HG02588 (cell line): ENCODE measurements at regions not wholly inside any gene's neighbourhood (a gene's known extent, or its start where the extent isn't known, plus 50 kb on each side); places are given as distances from the start of the nearest gene placed in this dataset.
"Not testable (repeated sequence)": the region's sequence is repeated elsewhere in the genome, so short reads cannot be mapped to it uniquely, and the experiment has no call there.

Source experiments
- ATAC-seq: cut with Tn5 transposase; IDR thresholded peaks from one replicate; pipeline ENCODE4 v1.9.1; 2021; ENCODE audit warnings: mild to moderate bottlenecking, moderate library complexity; ENCODE audit not compliant: unreplicated experiment

GRCh38 chr16:87007907-87008306, 309.3 kb downstream of the C16orf95 start:
- ATAC-seq: no peak

- no peak for ATAC-seq
These were observed 308.5 kb downstream of the C16orf95 start for GRCh38 chr16:87008664-87009063.

- ATAC-seq: no peak
These were observed 303.9 kb downstream of the C16orf95 start for GRCh38 chr16:87012954-87013938.

GRCh38 chr16:87014112-87014511, 303.1 kb downstream of the C16orf95 start:
- ATAC-seq: no peak

GRCh38 chr16:87015021-87015420, 302.2 kb downstream of the C16orf95 start:
- ATAC-seq: no peak

- no peak for ATAC-seq
These were observed 300.9 kb downstream of the C16orf95 start for GRCh38 chr16:87016046-87017035.

GRCh38 chr16:87017371-87018012, 299.7 kb downstream of the C16orf95 start:
- no peak for ATAC-seq

- no peak for ATAC-seq
These were observed 291.5 kb downstream of the C16orf95 start for GRCh38 chr16:87025676-87026075.

GRCh38 chr16:87027056-87027616, 290.1 kb downstream of the C16orf95 start:
- no peak for ATAC-seq

GRCh38 chr16:87028481-87029320, 288.5 kb downstream of the C16orf95 start:
- no peak for ATAC-seq

- ATAC-seq: no peak
These were observed 284.6 kb downstream of the C16orf95 start for GRCh38 chr16:87032554-87032953.

- ATAC-seq: no peak
These were observed 284.1 kb downstream of the C16orf95 start for GRCh38 chr16:87033021-87033471.

- no peak for ATAC-seq
These were observed 283.5 kb downstream of the C16orf95 start for GRCh38 chr16:87033541-87034300.

GRCh38 chr16:87034317-87034716, 282.9 kb downstream of the C16orf95 start:
- no peak for ATAC-seq

GRCh38 chr16:87035053-87035452, 282.1 kb downstream of the C16orf95 start:
- ATAC-seq: no peak

- no peak for ATAC-seq
These were observed 280.2 kb downstream of the C16orf95 start for GRCh38 chr16:87037012-87037411.

- ATAC-seq: not testable (repeated sequence)
These were observed 278.7 kb downstream of the C16orf95 start for GRCh38 chr16:87038528-87038927.

GRCh38 chr16:87040169-87041117, 276.7 kb downstream of the C16orf95 start:
- no peak for ATAC-seq
